Stimulated activated CD4-positive, alpha-beta T cell treated with anti-CD3 and anti-CD28 coated beads, Interleukin-4, amount 100 ng/mL, for 1 hour (primary cell): ENCODE measurements at regions not wholly inside any gene's neighbourhood (a gene's known extent, or its start where the extent isn't known, plus 50 kb on each side); places are given as distances from the start of the nearest gene placed in this dataset.
"Not testable (repeated sequence)": the region's sequence is repeated elsewhere in the genome, so short reads cannot be mapped to it uniquely, and the experiment has no call there.

Experiments
- DNase-seq: peaks from one replicate; pipeline ENCODE4 v3.0.0-alpha.2; 2020

DNA sequence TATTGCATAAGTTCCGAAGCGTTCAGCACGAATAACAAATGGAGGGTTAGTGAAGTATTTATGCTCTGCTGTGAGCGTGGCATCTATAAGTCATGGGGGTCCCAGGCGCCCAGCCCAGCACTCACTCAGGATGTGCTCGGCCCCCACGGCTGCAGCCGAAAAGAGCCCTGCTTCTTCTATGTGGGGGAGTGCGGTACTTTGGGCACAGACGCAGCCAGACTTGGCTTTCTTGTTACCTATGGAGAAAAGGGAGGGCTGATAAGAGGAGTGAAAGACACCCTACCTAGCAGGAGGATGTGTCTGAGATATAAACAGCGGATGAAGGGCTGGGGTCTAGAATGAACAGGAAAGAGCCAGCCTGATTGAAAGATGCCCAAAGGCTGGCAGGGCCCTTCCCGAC is 51.4 kb downstream of the MRPL36 start:
- no peak for DNase-seq

DNA sequence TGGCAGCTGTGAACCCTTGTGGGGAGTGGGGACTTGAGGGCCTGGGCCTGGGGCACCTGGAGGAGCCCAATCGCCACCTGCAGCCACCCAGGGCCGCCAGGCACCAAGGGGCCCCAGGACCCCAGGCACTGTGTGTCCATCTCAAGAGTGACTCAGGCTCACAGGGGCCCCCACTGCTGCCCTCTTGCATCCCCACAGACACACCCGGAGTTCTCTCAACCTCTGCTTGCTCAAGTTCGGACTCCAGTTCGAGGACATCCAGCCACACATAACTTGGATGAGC is 51.9 kb downstream of the MRPL36 start:
- DNase-seq, result no peak

DNA sequence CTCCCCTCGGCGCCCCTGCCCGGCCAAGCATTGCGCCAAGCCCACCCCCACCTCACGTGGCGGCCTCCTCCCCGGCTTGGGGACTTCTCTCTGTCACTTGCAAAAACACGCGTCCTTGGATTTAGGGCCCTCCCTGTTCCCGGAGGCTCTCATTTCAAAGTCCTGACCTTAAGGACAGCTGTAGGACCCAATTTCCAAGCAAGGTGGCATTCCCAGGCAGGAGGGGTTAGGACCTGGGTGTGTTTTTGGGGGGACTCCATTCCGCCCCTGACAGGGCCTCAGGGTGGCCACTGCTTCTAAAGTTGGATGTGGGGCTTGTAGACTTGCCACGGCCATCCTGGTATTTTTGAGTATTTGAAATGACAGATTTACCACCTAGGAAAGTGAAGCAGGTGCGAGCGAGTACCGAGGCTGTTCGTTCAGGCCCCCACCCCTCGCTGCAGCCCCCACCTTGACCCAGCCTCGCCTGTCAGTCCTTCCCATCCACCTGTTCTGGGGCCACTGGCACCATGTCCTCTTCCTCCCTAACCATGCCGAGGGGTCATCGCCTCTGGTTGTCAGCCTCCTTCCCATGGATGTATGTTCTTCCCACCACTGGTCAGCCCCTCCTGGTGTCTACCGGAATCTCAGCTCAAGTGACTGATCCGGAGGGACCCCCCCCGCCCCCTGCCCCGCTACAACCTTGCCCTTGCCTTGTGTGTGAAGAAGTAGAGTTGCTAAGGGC is 52.4 kb downstream of the MRPL36 start:
- no peak for DNase-seq

- no peak for DNase-seq
Measured at GRCh38 chr5:1746371-1747078, 53.1 kb downstream of the MRPL36 start.

DNA sequence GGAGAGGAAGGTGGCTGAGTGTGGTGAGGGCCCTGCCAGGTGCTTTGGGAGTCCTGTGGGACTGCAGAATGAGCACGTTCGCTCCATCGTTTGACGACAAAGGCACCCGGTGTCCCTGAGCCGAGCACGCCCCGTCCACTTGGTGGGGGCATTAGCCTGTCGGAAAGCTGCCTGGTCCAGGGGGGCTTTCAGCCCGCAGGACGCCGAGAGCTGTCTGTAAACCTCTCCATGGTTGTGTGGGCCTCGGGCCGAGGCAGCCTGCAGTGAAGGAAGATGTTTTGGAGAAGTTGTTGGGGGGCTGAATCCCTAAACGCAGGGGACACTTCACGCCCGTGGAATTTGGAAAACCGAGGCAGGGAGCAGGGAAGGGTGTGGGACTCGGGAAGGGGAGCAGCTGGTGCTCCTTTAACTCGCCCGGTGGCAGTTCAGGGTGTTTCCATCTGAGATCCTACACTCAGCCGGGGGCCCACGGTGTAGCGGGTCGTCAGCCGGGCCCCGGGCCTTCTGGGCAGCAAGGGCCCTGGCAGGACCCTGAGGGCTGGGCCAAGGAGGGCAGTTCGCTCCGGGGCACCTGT is 53.8 kb downstream of the MRPL36 start:
- no peak for DNase-seq

DNA sequence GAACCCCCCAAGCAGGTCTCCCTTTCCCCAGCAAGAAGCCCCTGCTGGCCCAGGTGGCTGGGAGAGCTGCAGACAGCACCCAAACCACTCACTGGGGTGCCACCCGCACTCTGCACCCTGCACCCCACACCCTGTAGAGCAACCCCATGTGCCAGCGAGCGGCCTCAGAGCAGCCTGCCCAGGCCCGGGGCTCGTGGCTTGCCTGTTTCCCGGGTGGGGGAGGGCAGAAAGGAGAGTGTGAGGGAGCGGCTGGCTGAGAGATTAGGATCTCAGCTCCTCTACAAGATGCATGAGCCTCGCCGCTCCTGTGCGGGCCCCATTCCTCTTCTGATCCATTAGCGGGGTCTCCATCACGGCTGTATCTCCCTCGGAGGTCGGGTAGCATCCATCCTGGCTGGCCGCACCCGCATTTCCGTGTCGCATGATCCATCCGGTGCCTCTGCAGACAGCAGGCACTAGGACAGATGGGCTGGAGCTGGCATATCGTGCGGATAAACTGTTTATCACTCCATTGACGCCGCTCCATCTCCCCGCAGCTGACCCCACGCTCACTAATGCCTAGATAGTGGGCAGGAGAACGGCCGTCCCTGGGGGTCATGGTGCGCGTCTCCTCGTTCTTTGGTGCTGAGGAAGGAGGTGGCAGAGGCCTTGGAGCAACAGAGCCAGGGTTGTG is 54.4 kb downstream of the MRPL36 start:
- no peak for DNase-seq

GRCh38 chr5:1744393-1745122 is 55.1 kb downstream of the MRPL36 start:
- DNase-seq, result no peak

- DNase-seq, result no peak
Measured at GRCh38 chr5:1743769-1744085, 55.9 kb downstream of the MRPL36 start.

DNA sequence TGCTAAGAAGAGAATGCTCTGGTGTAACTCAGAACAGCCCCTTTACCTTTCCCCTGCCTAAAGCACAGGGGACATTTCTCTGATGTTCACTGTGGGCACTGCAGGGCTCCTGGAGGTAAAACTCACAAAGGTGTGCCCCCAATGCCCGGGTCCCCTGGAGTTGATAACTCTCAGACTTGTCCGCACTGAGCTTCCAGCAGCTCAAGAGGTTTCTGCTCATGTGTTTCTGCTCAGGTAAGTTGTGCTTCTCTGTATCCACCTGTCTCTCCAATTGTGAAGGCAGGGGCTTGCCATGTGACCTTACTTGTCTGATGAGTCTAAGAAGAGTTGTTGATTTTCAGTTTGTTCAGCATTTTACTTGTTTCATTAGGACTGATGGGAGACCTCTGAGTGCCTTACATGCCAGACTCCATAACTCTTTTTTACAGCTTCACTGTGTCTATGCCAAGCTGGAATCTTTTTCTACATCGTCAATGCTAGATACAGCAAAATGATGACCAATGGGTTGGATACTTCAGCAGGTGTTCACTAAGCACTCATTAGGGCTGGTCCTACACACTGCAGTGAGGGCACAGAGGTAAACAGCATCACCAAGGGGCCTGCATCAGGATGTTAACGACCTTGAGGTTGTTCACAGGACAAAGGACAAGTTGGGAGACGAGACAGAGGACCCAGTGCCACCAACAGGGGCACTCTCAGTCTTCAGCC is 56.4 kb downstream of the MRPL36 start:
- no peak for DNase-seq

DNA sequence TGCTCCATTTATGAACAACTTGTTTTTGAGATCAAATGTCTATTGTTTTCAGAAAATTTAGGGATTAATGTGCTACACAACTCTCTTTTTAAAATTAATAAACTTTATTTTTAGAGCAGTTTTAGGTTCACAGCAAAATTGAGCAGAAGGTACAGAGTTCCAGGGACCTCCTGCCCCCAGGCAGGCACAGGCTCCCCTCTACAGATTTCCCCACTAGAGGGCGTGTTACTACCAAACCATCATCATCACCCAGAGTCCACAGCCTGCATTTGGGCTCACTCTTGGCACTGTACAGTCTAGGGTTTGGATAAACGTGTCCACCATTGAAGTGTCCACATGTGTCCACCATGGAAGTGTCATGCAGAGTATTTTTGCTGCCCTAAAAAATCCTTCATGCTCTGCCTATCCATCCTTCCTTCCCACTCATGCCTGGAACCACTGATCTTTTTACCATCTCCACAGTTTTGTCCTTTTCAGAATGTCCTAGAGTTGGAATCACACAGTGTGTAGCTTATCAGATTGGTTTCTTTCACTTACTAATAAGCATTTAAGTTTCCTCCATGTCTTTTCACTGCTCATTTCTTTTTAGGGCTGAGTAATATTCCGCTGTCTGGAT is 61.7 kb downstream of the MRPL36 start:
- peak; percentile 18 for DNase-seq

DNA sequence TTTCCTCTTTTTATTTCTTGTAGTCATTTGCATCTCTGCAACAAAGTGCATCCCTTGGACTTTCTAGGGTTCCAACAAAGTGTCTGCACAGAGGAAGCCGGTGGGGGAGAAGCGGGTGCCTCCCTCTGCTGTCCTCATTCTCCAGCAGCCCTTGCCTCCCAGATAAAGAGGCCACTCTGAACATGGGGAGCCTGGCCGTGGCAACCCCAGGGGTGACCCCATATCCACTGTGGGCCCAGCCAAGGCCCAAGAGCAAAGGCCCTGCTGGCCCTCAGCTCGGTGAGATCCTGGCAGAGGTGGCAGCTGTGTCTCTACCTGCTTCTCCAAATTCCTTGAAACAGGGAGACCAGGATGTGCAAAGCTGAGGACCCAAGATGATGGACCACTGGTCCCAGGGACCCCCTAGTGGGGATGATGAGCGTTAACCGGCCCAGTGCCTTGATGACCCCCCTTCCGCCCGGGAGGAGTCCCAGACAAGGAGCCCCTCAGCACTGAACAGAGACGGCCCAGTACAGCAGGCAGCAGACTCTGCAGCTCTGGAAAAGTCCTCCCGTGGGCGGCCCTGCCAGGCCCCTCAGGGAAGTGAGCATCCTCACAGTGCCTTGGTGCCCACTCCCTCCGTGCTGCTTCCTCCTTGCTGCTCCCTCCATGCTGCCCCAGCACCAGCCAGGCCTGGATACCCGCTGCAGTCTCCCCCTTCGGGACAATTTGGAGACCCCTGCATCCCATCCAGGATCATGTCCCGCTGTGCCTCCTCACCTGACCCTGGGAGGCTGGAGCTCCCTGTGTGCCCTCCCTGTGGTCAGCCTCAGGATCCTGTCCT is 62.5 kb downstream of the MRPL36 start:
- DNase-seq, result no peak

- DNase-seq, result no peak
Measured at GRCh38 chr5:1736065-1736464, 63.6 kb downstream of the MRPL36 start.

DNA sequence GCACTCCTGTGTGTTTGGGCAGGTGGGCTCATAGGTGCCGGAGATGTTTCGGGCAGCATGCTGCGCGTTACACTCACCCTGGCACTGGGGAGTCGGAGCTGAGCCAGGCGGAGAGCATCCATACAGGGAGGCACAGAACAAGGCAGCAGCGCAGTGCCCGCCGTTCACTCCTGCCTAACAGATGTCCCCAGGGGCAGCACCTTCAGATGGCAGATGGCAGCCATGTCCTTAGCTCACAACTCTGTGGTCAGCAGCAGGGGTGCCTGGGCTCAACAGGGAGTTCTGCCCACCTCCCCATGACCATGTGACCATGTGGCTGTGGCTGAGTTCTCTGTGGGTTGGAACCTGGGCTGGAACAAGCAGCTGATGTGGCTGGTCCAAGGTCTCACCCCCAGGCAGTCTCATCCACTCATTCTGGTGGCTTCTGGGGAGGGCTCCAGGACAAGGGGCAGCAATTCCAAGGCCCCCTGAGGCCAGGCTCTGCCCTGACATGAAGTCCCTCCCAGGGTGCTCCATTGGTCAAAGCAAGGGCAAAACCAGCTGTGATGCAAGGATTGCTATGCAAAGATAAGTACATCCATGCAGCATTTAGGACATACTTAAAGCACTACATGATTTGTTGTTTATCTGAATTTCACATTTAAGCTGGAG is 64.2 kb downstream of the MRPL36 start:
- no peak for DNase-seq

DNA sequence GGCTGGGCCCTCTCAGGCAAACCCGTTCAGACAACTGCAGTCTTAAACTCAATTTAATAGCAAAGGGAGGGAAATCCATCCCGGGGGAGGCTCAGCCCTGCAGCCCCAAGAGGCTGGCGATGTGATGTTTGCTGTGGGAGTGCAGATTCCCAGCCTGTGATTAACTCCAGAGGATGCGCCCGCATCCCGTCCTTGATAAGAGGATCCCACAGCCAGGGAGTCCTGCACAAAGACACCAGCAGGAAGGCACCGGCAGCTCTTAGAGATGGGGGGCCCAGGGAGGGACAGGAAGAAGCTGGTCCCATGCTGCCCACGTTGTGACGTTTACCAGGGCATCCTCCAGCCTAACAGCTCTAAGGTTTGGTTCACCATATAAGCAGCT is 64.7 kb downstream of the MRPL36 start:
- no peak for DNase-seq

GRCh38 chr5:1734271-1734907 is 65.2 kb downstream of the MRPL36 start:
- no peak for DNase-seq

- no peak for DNase-seq
Measured at GRCh38 chr5:1733369-1733768, 66.3 kb downstream of the MRPL36 start.

GRCh38 chr5:1732945-1733344 is 66.7 kb downstream of the MRPL36 start:
- DNase-seq, result no peak

DNA sequence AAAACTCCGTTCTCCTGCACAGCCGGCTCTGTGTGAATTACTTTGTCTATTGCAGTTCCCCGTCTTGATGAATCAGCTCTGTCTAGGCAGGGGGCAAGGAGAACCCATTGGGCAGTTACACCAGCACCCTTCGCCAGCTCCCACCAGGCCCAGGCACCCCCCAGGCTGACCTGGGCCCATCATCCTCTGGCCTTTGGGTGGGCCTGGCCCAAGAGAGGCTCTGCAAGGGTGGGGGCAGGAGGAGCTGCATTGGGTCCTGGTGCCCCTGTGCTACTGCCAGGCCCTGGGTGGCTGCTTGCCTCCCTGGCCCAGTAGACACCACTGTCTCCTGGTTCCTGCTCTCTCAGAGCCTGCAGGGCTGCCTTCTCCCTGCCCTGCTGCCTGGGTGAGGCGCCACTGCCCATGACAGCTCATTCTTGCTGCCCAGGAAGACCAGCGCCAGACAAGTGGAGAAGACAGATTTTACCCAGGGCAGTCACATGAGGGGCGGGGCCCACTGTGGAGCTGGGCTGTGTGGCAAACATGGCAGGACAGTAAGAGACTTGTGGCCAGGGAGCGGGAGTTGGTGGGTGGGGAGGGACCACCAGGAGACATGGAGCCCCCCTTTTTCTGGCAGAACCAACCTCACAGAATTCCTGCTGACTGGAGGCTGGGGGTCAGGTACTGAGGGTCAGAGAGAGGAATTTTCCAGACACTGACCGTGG is 67.2 kb downstream of the MRPL36 start:
- DNase-seq, result no peak

DNA sequence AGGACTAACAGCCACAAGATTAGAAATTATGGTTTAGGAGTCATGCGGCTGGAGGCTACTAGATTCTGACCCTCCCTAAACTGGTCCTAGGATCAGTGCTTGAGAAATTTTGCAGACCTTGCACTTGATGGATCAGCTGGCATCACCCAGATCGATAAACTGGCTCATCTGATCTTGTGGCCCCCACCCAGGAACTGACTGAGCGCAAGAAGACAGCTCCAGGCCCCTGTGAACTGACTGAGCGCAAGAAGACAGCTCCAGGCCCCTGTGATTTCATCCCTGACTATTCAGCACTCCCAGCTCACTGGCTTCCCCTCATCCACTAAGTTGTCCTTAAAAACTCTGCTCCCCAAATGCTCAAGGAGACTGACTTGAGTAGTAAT is 67.8 kb downstream of the MRPL36 start:
- DNase-seq, result not testable (repeated sequence)
